Erythroblast (primary cell): ENCODE measurements at regions not wholly inside any gene's neighbourhood (a gene's known extent, or its start where the extent isn't known, plus 50 kb on each side); places are given as distances from the start of the nearest gene placed in this dataset.
"Not testable (repeated sequence)": the region's sequence is repeated elsewhere in the genome, so short reads cannot be mapped to it uniquely, and the experiment has no call there.

Experiments
- DNase-seq, 2 experiments: peaks; one replicate each; lab custom pipeline; 2025; lab: John Stamatoyannopoulos, UW
- GATA1 ChIP-seq: IDR thresholded peaks from 2 replicates; pipeline ENCODE4 v1.6.1; 2011; ENCODE audit warnings: low read depth, mild to moderate bottlenecking, control low read depth, low read length, moderate library complexity
- POLR2A ChIP-seq: IDR thresholded peaks from 2 replicates; pipeline ENCODE4 v1.6.1; 2011; ENCODE audit warnings: mild to moderate bottlenecking, low read length

- no peak for DNase-seq
Measured at GRCh38 chr6:81942067-81942370, 189.5 kb upstream of the TENT5A start.

DNA sequence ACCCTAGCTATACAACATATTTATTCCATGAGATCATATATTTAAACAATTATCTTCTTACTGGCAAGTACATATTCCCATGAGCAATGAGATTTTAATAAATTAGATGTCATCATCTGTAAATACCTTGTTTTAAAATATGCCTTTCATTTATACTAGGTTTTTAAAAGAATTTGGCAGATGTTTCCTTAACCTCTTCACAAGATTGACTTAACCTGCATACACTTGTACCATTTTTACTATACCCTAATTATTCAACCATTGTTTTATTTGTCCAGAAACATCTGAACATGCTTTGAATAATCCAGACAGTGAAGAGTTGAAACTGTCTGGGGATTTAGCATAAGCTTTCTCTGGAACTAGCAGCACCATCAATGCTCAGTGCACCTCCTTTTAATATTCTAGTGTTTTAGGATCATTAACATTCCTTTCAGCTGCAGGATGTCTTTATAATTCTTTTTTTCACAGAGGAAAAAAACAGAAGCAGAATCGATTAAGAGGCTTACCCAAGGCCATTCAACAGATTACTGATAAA is 188.0 kb upstream of the TENT5A start:
- TF ChIP-seq GATA1 (no peak), POLR2A (no peak)
- no peak for DNase-seq

More at GRCh38 chr6:81942067-81942370, 189.5 kb upstream of the TENT5A start:
- no peak for TF ChIP-seq POLR2A
- TF ChIP-seq GATA1 = no peak

DNA sequence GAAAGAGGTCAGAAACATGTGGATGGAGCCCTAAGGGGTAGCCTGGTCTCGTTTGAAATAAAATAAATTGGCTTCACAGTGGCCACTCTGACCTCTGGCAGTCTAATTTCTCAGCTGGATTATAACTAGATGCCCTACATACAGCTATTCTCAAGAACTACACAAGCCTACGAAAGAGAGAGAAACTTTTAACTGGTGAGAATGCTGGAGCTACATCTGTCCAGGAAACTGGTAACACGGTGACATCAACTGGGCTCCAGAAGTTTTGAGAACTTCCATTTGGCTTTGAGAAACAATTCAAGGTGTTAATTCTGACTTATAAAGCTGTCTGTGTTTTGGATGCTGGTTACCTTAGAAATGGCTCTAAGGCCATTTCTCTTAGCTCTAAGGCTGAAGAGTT is 187.3 kb upstream of the TENT5A start:
- DNase-seq = peak in 1 of 2 experiments; percentile 56
- TF ChIP-seq POLR2A = no peak
- no peak for TF ChIP-seq GATA1

DNA sequence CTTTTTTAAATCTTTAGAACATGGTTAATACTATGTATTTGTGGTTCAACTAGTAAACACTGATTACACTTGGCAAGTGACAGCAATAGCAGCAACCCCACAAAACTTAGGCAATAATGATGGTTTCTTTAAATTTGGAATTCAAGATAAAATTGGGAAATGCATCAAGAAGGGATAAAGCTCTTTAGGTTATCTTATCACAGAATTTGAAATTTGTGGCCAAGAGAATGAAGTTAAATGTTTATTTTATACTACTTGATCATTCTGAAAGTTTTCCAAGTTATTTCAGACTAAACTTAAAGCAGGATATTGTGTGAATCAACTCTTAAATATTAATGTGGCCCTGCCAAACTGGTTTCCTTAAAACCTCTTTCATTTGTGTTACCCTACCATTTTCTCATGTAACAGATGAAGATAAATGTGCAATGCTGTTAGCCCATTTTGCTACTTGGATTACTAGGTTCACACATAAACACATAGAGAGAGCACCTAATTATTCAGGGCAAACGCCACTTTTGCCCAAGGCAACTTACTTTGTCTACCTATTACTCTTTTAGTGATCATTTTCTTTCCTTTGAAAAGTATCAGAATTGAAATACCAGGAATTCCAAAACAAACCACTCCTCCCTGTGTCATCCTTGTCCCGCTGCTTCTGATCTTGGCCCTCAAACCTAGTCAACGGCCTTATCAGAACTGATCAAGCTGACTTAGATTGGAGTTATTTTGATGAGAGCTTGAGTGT is 186.7 kb upstream of the TENT5A start:
- peak; percentile 44 to 69 for DNase-seq
- TF ChIP-seq POLR2A = no peak
- TF ChIP-seq GATA1 = no peak

GRCh38 chr6:81938014-81938856 is 185.8 kb upstream of the TENT5A start:
- DNase-seq = peak; percentile 94 to 96

DNA sequence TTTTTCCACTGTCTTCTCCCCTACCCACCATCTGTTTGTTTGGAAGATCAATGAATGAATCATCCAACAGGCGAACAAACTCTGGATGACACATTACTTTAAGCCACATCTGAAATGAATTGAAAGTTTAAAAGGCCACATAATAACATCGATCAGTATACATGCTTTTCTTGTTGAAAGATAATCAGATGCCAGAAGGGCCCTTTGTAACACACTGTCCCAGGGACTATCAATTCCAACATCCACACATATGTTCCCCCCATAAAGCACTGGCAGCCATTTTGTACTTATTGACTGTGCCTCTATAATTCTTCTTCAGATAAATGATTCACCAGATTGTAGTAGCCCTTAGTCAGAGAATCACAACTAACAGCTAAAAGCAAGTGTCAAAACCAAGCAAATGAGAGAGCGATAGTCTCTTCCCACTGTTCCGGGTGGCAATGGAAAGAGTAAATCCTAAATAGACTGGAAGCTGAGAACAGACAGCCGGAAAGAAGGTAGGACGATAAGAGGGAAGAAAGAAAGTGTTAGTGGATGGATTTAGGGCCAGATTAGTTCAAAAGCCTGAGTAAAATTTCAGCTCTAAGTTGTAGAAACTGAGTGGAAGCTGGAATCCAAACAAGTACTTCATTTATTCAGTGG is 184.9 kb upstream of the TENT5A start:
- no peak for TF ChIP-seq GATA1
- no peak for TF ChIP-seq POLR2A
- DNase-seq = peak; percentile 14 to 67

More at GRCh38 chr6:81938014-81938856, 185.8 kb upstream of the TENT5A start:
- TF ChIP-seq POLR2A = no peak
- no peak for TF ChIP-seq GATA1

DNA sequence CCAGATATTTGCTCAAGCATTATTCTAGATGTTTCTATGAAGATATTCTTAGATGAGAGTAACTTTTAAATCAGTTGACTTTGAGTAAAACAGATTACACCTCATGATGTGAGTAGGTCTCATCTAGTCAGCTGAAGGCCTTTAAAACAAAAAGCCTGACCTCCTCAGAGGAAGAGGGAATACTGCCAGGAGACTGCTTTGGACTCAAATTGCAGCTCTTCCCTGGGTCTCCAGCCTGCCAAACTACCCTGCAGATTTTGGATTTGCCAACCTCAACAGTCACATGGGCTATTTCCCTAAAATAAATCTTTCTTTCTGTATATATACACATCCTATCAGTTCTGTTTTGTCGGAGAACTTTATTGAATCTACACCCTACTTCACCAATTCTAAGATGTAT is 182.5 kb upstream of the TENT5A start:
- TF ChIP-seq POLR2A (no peak), GATA1 (no peak)
- no peak for DNase-seq

GRCh38 chr6:81933608-81934051 is 181.1 kb upstream of the TENT5A start:
- TF ChIP-seq GATA1 (no peak), POLR2A (no peak)
- no peak for DNase-seq

DNA sequence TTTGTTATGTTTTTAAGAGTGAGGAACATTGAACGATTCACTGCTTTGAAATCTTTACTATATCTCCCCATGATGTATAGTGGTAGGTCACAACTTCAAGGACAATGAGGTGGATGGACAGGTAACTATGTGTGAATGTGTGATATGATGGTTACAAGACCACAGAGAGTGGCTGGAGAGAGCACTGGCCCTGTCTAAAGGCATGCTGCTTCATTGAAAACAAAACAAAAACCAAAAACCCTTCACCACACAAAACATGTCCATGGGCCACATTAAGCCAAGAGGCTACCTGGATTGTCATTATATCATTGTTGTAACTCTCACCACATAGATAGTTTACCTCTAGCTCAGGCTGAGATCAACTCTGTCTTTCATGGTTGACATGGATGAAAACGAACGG is 180.6 kb upstream of the TENT5A start:
- DNase-seq = no peak
- TF ChIP-seq POLR2A (no peak), GATA1 (no peak)

- not testable (repeated sequence) for DNase-seq
Measured at GRCh38 chr6:81932448-81932847, 180.0 kb upstream of the TENT5A start.

GRCh38 chr6:81929828-81930227 is 177.3 kb upstream of the TENT5A start:
- no peak for DNase-seq
- no peak for TF ChIP-seq POLR2A
- no peak for TF ChIP-seq GATA1

- no peak for DNase-seq
- TF ChIP-seq POLR2A (no peak), GATA1 (no peak)
Measured at GRCh38 chr6:81925201-81925600, 172.7 kb upstream of the TENT5A start.

DNA sequence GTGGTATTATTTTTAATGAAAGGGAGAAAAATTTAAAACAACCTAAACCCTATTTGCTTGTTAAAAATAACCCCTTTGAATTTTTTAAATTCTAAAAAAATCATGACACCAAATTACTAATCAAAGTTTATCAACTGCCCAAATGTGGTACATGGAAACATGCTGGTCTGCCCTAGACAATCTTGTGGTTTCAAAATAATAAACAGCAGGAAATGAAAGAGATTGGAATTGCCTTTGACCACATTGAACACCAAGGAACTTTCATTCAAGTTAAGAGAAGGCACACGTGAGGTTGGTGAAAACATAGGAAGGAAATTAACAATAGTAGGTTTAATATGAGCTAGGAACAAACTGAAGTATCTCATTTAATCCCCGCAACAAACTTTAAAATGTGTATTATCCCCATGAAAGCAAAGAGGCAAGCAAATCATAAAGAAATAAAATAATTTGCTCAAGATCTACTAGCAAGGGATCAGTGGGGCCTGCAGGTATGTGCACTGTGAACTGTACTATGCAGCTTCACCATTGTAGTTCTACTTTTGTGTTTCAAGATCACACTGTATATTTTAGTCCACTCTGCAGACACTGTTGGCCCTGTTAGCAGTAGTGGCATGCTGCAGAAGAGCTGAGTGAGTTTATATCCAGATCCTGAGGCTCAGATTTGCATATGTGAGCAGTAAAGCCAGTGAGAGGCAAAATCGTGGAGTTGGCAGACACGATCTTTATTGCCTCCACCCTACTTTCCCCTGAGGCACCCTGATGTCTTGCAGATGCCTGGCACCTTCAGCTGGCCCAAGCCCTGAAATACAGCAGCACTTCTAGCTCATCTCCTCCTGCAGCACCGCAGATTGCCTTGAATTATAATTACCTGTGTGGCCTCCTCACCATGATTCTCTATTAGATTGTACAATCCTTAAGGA is 157.8 kb upstream of the TENT5A start:
- DNase-seq = no peak
- TF ChIP-seq GATA1 (no peak), POLR2A (no peak)

- TF ChIP-seq GATA1 (no peak), POLR2A (no peak)
- DNase-seq = no peak
Measured at GRCh38 chr6:81909162-81909561, 156.7 kb upstream of the TENT5A start.
